H9 (cell line): ENCODE measurements at regions not wholly inside any gene's neighbourhood (a gene's known extent, or its start where the extent isn't known, plus 50 kb on each side); places are given as distances from the start of the nearest gene placed in this dataset.

Source experiments
- DNase-seq: peaks from one replicate; pipeline ENCODE4 v3.0.0-alpha.2; 2017
- H2AFZ ChIP-seq: one replicate; pipeline ENCODE4 v1.6.1; 2013; ENCODE audit warnings: mild to moderate bottlenecking, low read length, control low read depth, moderate library complexity
- H2AK5ac ChIP-seq: 2 replicates; pipeline ENCODE4 v1.6.1; 2013; ENCODE audit warnings: low read length, control low read depth, mixed read lengths; ENCODE audit not compliant: insufficient read length
- H2BK120ac ChIP-seq: one replicate; pipeline ENCODE4 v1.6.1; 2013; ENCODE audit warnings: low read depth, mild to moderate bottlenecking, low read length, control low read depth, inconsistent platforms; ENCODE audit not compliant: poor library complexity, severe bottlenecking
- H2BK12ac ChIP-seq: 2 replicates; pipeline ENCODE4 v1.6.1; 2013; ENCODE audit warnings: low read length, control low read depth, mixed read lengths, low read depth; ENCODE audit not compliant: insufficient read length
- H2BK15ac ChIP-seq: 2 replicates; pipeline ENCODE4 v1.6.1; 2013; ENCODE audit warnings: low read depth, low read length, control low read depth
- H2BK20ac ChIP-seq: one replicate; pipeline ENCODE4 v1.6.1; 2013; ENCODE audit warnings: low read depth, mild to moderate bottlenecking, low read length, control low read depth, inconsistent platforms; ENCODE audit not compliant: poor library complexity, severe bottlenecking
- H2BK5ac ChIP-seq: 2 replicates; pipeline ENCODE4 v1.6.1; 2013; ENCODE audit warnings: low read length, control low read depth, mixed read lengths; ENCODE audit not compliant: insufficient read length
- H3K14ac ChIP-seq: 2 replicates; pipeline ENCODE4 v1.6.1; 2013; ENCODE audit warnings: low read length, control low read depth; ENCODE audit not compliant: insufficient read depth
- H3K18ac ChIP-seq: 2 replicates; pipeline ENCODE4 v1.6.1; 2013; ENCODE audit warnings: low read depth, mild to moderate bottlenecking, mixed read lengths, low read length, control low read depth; ENCODE audit not compliant: insufficient read length
- H3K23ac ChIP-seq: 2 replicates; pipeline ENCODE4 v1.6.1; 2013; ENCODE audit warnings: low read length, control low read depth, mixed read lengths, low read depth; ENCODE audit not compliant: insufficient read length
- H3K23me2 ChIP-seq: 2 replicates; pipeline ENCODE4 v1.6.1; 2013; ENCODE audit warnings: low read depth, mild to moderate bottlenecking, mixed read lengths, low read length, control low read depth; ENCODE audit not compliant: insufficient read length, poor library complexity, severe bottlenecking
- H3K27ac ChIP-seq: 2 replicates; pipeline ENCODE4 v1.5.1; 2013; ENCODE audit warnings: low read length, control low read depth, mixed read lengths, low read depth; ENCODE audit not compliant: insufficient read length
- H3K27me3 ChIP-seq: 2 replicates; pipeline ENCODE4 v1.6.1; 2013; ENCODE audit warnings: low read length, control low read depth, inconsistent platforms; ENCODE audit not compliant: insufficient read depth
- H3K4ac ChIP-seq: 2 replicates; pipeline ENCODE4 v1.6.1; 2013; ENCODE audit warnings: low read depth, mild to moderate bottlenecking, control low read depth, inconsistent platforms, low read length, moderate library complexity
- H3K4me1 ChIP-seq: 2 replicates; pipeline ENCODE4 v1.6.1; 2013; ENCODE audit warnings: low read length, control low read depth, inconsistent platforms; ENCODE audit not compliant: insufficient read depth
- H3K4me2 ChIP-seq: 2 replicates; pipeline ENCODE4 v1.6.1; 2013; ENCODE audit warnings: low read length, control low read depth, mixed read lengths; ENCODE audit not compliant: insufficient read length, insufficient read depth
- H3K56ac ChIP-seq: 2 replicates; pipeline ENCODE4 v1.6.1; 2013; ENCODE audit warnings: low read depth, mild to moderate bottlenecking, mixed read lengths, low read length, control low read depth; ENCODE audit not compliant: insufficient read length
- H3K79me1 ChIP-seq: 2 replicates; pipeline ENCODE4 v1.6.1; 2013; ENCODE audit warnings: low read depth, mild to moderate bottlenecking, moderate library complexity, low read length, control low read depth, inconsistent platforms; ENCODE audit not compliant: insufficient read depth, poor library complexity, severe bottlenecking
- H3K79me2 ChIP-seq: 2 replicates; pipeline ENCODE4 v1.6.1; 2013; ENCODE audit warnings: low read length, control low read depth, inconsistent platforms; ENCODE audit not compliant: insufficient read depth
- H3K9ac ChIP-seq: 2 replicates; pipeline ENCODE4 v1.6.1; 2013; ENCODE audit warnings: low read length, control low read depth, mixed read lengths; ENCODE audit not compliant: insufficient read length; ENCODE audit errors: extremely low read depth
- H3K9me3 ChIP-seq: one replicate; pipeline ENCODE4 v1.6.1; 2013; ENCODE audit warnings: low read depth, low read length, inconsistent platforms; ENCODE audit not compliant: control insufficient read depth
- H3T11ph ChIP-seq: one replicate; pipeline ENCODE4 v1.6.1; 2013; ENCODE audit warnings: mild to moderate bottlenecking, low read length, control low read depth, inconsistent platforms
- H4K20me1 ChIP-seq: one replicate; pipeline ENCODE4 v1.6.1; 2013; ENCODE audit not compliant: control insufficient read depth, insufficient read length, insufficient read depth
- H4K5ac ChIP-seq: 2 replicates; pipeline ENCODE4 v1.6.1; 2013; ENCODE audit warnings: low read depth, mild to moderate bottlenecking, mixed read lengths, low read length, control low read depth; ENCODE audit not compliant: insufficient read length
- H4K8ac ChIP-seq: replicated peaks from 2 replicates; pipeline ENCODE4 v1.6.1; 2013; ENCODE audit warnings: low read length, control low read depth, mixed read lengths, low read depth; ENCODE audit not compliant: insufficient read length
- H4K91ac ChIP-seq: 2 replicates; pipeline ENCODE4 v1.6.1; 2013; ENCODE audit warnings: low read depth, mild to moderate bottlenecking, moderate library complexity, mixed read lengths, low read length, control low read depth; ENCODE audit not compliant: insufficient read length
- H3K27ac Mint-ChIP-seq, 3 experiments: 2 replicates in 2 of 3; 3 replicates in 1 of 3; pipeline ENCODE4 v1.8.0; 2020 to 2021; ENCODE audit warnings: mixed read lengths in 3 of 3, mild to moderate bottlenecking in 1 of 3, moderate library complexity in 1 of 3
- H3K27me3 Mint-ChIP-seq: 2 replicates; pipeline ENCODE4 v1.8.0; 2021; ENCODE audit warnings: low read depth, mild to moderate bottlenecking, moderate library complexity, mixed read lengths
- H3K36me3 Mint-ChIP-seq, 3 experiments: 2 replicates in 2 of 3; 3 replicates in 1 of 3; pipeline ENCODE4 v1.8.0; 2020 to 2021; ENCODE audit warnings: low read depth in 3 of 3, mixed read lengths in 3 of 3; ENCODE audit not compliant: insufficient read depth in 1 of 3
- H3K4me1 Mint-ChIP-seq, 2 experiments: 2 replicates each; pipeline ENCODE4 v1.8.0; 2020; ENCODE audit warnings: mixed read lengths in 2 of 2
- H3K4me3 Mint-ChIP-seq, 2 experiments: 2 replicates in 1 of 2; 3 replicates in 1 of 2; pipeline ENCODE4 v1.8.0; 2020 to 2021; ENCODE audit warnings: mild to moderate bottlenecking in 2 of 2, mixed read lengths in 2 of 2, moderate library complexity in 1 of 2
- H3K9me3 Mint-ChIP-seq, 2 experiments: 2 replicates in 1 of 2; 3 replicates in 1 of 2; pipeline ENCODE4 v1.8.0; 2020; ENCODE audit warnings: mild to moderate bottlenecking in 2 of 2, mixed read lengths in 2 of 2, moderate library complexity in 1 of 2
- WGBS: extraction: QIAGEN DNeasy Blood & Tissue Kit; methylation state at CpG from one replicate; pipeline ENCODE4 v1.1.7; 2013; ENCODE audit warnings: missing lambda C conversion rate, low lambda C conversion rate, mixed read lengths; ENCODE audit not compliant: insufficient read length; ENCODE audit errors: extremely low coverage; 5-methylcytosine and 5-hydroxymethylcytosine counted together
- TF ChIP-seq, protein P1 (sequence below): fragments of 200-600 bp; sonication (generic); conservative IDR thresholded peaks from 3 replicates; pipeline ENCODE4 v1.8.0; 2021; ENCODE audit warnings: antibody characterized with exemption, mild to moderate bottlenecking

DNA sequence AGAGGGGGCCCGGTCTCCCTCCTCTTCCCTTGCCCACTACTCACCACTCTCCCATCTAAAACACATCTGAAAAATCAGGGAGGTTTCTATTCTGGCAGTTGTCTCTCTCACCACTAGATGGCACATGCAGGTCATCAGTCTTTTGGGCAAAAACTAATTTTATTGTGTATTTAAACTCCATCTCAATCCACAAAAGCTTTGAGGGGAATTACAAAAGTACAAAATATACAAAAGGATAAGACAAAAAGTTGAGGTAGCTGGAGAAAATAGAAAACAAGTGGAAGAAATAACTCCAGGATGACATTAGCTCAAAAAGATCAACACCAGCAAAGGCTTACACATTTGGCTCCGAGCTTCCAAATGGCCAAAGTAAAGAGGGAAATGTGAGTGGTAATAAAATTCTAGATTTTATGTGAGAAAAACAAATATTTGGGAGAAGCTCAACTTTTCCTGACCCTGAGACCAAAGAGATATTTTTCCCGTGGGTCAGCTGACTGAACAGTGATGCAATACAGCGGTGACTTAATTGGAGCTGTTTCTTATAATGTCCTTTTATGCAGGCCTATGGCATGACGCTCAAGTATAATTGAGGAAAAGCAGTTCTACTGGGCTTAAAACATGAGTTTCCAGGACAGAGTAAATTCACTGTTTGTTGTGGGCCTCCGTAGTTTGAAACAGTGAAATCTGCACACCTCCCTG, 79.8 kb upstream of the CHD6 start:
- no peak overlapping the region for H4K8ac ChIP-seq
- no peak overlapping the region for H4K91ac ChIP-seq
- peaks cover 4% of the 10 kb centered on the region for H3K23me2 ChIP-seq
- no peak overlapping the region for H3K23ac ChIP-seq
- no peak overlapping the region for H3K56ac ChIP-seq
- no peak overlapping the region for H3K9ac ChIP-seq
- no peaks in the 10 kb centered on the region for H3K36me3 Mint-ChIP-seq
- H3K9me3 Mint-ChIP-seq: no peaks in the 10 kb centered on the region; a peak in 1 of 5 replicates
- H2BK5ac ChIP-seq: no peak overlapping the region
- no peak overlapping the region for H3T11ph ChIP-seq
- no peak overlapping the region for H3K18ac ChIP-seq
- H3K4me1 ChIP-seq: no peaks in the 10 kb centered on the region
- no peaks in the 10 kb centered on the region for H4K20me1 ChIP-seq
- DNase-seq: peak; percentile 34
- H2BK12ac ChIP-seq: no peak overlapping the region
- no peak overlapping the region for H2BK120ac ChIP-seq
- H3K14ac ChIP-seq: no peak overlapping the region
- H2AK5ac ChIP-seq: no peak overlapping the region
- H3K27me3 ChIP-seq: no peaks in the 10 kb centered on the region
- no peak overlapping the region for H3K4me2 ChIP-seq
- H3K4ac ChIP-seq: no peak overlapping the region
- H3K4me1 Mint-ChIP-seq: peaks cover 21 to 26% of the 10 kb centered on the region in 2 experiments
- H3K27ac Mint-ChIP-seq: no peak overlapping the region; a peak in 1 of 7 replicates
- H3K27ac ChIP-seq: no peak overlapping the region
- H3K27me3 Mint-ChIP-seq: no peaks in the 10 kb centered on the region; the same call in 1 of the 2 replicates
- no peaks in the 10 kb centered on the region for H3K79me2 ChIP-seq
- H2BK15ac ChIP-seq: no peak overlapping the region
- no peaks in the 10 kb centered on the region for H3K9me3 ChIP-seq
- H2AFZ ChIP-seq: no peak overlapping the region
- H2BK20ac ChIP-seq: no peak overlapping the region
- H4K5ac ChIP-seq: no peak overlapping the region
- no CpG with 5 or more reads among the region's 6 CpGs for WGBS
- no peaks in the 10 kb centered on the region for H3K79me1 ChIP-seq
- TF ChIP-seq, protein P1, sequence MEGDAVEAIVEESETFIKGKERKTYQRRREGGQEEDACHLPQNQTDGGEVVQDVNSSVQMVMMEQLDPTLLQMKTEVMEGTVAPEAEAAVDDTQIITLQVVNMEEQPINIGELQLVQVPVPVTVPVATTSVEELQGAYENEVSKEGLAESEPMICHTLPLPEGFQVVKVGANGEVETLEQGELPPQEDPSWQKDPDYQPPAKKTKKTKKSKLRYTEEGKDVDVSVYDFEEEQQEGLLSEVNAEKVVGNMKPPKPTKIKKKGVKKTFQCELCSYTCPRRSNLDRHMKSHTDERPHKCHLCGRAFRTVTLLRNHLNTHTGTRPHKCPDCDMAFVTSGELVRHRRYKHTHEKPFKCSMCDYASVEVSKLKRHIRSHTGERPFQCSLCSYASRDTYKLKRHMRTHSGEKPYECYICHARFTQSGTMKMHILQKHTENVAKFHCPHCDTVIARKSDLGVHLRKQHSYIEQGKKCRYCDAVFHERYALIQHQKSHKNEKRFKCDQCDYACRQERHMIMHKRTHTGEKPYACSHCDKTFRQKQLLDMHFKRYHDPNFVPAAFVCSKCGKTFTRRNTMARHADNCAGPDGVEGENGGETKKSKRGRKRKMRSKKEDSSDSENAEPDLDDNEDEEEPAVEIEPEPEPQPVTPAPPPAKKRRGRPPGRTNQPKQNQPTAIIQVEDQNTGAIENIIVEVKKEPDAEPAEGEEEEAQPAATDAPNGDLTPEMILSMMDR: peak; percentile 88
- no peak overlapping the region for H3K4me3 Mint-ChIP-seq
